OCI-LY7 (cell line): ENCODE measurements at regions not wholly inside any gene's neighbourhood (a gene's known extent, or its start where the extent isn't known, plus 50 kb on each side); places are given as distances from the start of the nearest gene placed in this dataset.

Experiments used
- BruUV-seq: library from RNA; stranded (reverse); fragments of 400-500 nt; replicated peaks from 2 replicates; lab custom pipeline; 2021; lab: Mats Ljungman, UMichigan
- CTCF ChIA-PET: fragments of 300-600 bp; sonication (Branson Sonifier 250); formaldehyde crosslinking; loops from one replicate; lab custom pipeline; 2022; ENCODE audit warnings: antibody characterized with exemption; ENCODE audit not compliant: unreplicated experiment; lab: Charles Lee
- POLR2A ChIA-PET: fragments of 300-600 bp; sonication (Branson Sonifier 250); formaldehyde crosslinking; loops from one replicate; lab custom pipeline; 2022; ENCODE audit warnings: antibody characterized with exemption; lab: Charles Lee
- DNase-seq: peaks from one replicate; pipeline ENCODE4 v3.0.0-alpha.2; 2015; ENCODE audit warnings: low spot score
- H2AFZ ChIP-seq: fragments of 200-600 bp; sonication (generic), shearing (Covaris generic); 2 replicates; pipeline ENCODE4 v1.6.1; 2014; ENCODE audit warnings: mild to moderate bottlenecking, antibody characterized with exemption, low read length, moderate library complexity
- H3K27ac ChIP-seq: fragments of 200-600 bp; sonication (generic); 2 replicates; pipeline ENCODE4 v1.5.1; 2014; ENCODE audit warnings: mixed run types, low read depth, mild to moderate bottlenecking, moderate library complexity, low read length, inconsistent platforms; ENCODE audit not compliant: poor library complexity, severe bottlenecking
- H3K36me3 ChIP-seq: fragments of 200-600 bp; sonication (generic); 2 replicates; pipeline ENCODE4 v1.6.1; 2014; ENCODE audit warnings: mild to moderate bottlenecking, antibody characterized with exemption, low read length, moderate library complexity, mixed read lengths; ENCODE audit not compliant: insufficient read depth
- H3K4me1 ChIP-seq: fragments of 200-600 bp; sonication (generic); 2 replicates; pipeline ENCODE4 v1.5.1; 2014; ENCODE audit warnings: mild to moderate bottlenecking, low read length; ENCODE audit not compliant: insufficient read depth, poor library complexity, severe bottlenecking
- H3K4me2 ChIP-seq: fragments of 200-600 bp; sonication (generic); 2 replicates; pipeline ENCODE4 v1.6.1; 2014; ENCODE audit warnings: mild to moderate bottlenecking, low read length
- H3K4me3 ChIP-seq: fragments of 200-600 bp; sonication (generic); 2 replicates; pipeline ENCODE4 v1.5.1; 2014; ENCODE audit warnings: mild to moderate bottlenecking, low read depth, low read length; ENCODE audit not compliant: poor library complexity, severe bottlenecking
- H3K79me2 ChIP-seq: fragments of 200-600 bp; sonication (generic); 2 replicates; pipeline ENCODE4 v1.6.1; 2016; ENCODE audit warnings: low read depth, mild to moderate bottlenecking, low read length, moderate library complexity, mixed read lengths; ENCODE audit not compliant: insufficient read depth
- H3K9me2 ChIP-seq: fragments of 200-600 bp; sonication (generic); 2 replicates; pipeline ENCODE4 v1.6.1; 2016; ENCODE audit warnings: mild to moderate bottlenecking, low read length, mixed read lengths; ENCODE audit not compliant: insufficient read depth
- H3K9me3 ChIP-seq: fragments of 200-600 bp; sonication (generic); 2 replicates; pipeline ENCODE4 v1.6.1; 2014; ENCODE audit warnings: mild to moderate bottlenecking, mixed run types, low read length, mixed read lengths
- H4K20me1 ChIP-seq: fragments of 200-600 bp; sonication (generic); 2 replicates; pipeline ENCODE4 v1.6.1; 2014; ENCODE audit warnings: mild to moderate bottlenecking, antibody characterized with exemption, low read length, moderate library complexity, mixed read lengths; ENCODE audit not compliant: insufficient read depth
- EZH2phosphoT487 ChIP-seq: fragments of 200-600 bp; sonication (generic); IDR thresholded peaks from 2 replicates; pipeline ENCODE4 v1.6.1; 2018; ENCODE audit warnings: low read depth, borderline replicate concordance, mild to moderate bottlenecking, mixed run types, antibody characterized with exemption, low read length, moderate library complexity, mixed read lengths
- intact Hi-C: fragments of 100-400 bp; cut with micrococcal nuclease; formaldehyde crosslinking; loops from one replicate; pipeline ENCODE4 v1.10.0; 2022; ENCODE audit not compliant: unreplicated experiment
- TF ChIP-seq, protein P1 (sequence below): fragments of 200-600 bp; sonication (generic); conservative IDR thresholded peaks from 2 replicates; pipeline ENCODE4 v1.5.1; 2014; ENCODE audit warnings: mild to moderate bottlenecking, antibody characterized with exemption, low read length, moderate library complexity, mixed read lengths

GRCh38 chr1:101706366-101706765 lies 290.4 kb downstream of the OLFM3 start:
- intact Hi-C loops: no loop called here
- no peaks in the 10 kb centered on the region for H3K4me1 ChIP-seq
- H3K27ac ChIP-seq: no peak overlapping the region
- DNase-seq: no peak
- ChIA-PET CTCF (no interaction called here), POLR2A (no interaction called here)
- H3K36me3 ChIP-seq: no peaks in the 10 kb centered on the region
- H3K9me3 ChIP-seq: no peaks in the 10 kb centered on the region
- BruUV-seq: no TSS peak
- no peak for TF ChIP-seq EZH2phosphoT487
- TF ChIP-seq, protein P1, sequence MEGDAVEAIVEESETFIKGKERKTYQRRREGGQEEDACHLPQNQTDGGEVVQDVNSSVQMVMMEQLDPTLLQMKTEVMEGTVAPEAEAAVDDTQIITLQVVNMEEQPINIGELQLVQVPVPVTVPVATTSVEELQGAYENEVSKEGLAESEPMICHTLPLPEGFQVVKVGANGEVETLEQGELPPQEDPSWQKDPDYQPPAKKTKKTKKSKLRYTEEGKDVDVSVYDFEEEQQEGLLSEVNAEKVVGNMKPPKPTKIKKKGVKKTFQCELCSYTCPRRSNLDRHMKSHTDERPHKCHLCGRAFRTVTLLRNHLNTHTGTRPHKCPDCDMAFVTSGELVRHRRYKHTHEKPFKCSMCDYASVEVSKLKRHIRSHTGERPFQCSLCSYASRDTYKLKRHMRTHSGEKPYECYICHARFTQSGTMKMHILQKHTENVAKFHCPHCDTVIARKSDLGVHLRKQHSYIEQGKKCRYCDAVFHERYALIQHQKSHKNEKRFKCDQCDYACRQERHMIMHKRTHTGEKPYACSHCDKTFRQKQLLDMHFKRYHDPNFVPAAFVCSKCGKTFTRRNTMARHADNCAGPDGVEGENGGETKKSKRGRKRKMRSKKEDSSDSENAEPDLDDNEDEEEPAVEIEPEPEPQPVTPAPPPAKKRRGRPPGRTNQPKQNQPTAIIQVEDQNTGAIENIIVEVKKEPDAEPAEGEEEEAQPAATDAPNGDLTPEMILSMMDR: no peak
- no peak overlapping the region for H3K4me2 ChIP-seq
- no peak overlapping the region for H3K4me3 ChIP-seq
- H2AFZ ChIP-seq: no peak overlapping the region
- H3K79me2 ChIP-seq: no peaks in the 10 kb centered on the region
- H3K9me2 ChIP-seq: no peaks in the 10 kb centered on the region
- no peaks in the 10 kb centered on the region for H4K20me1 ChIP-seq

DNA sequence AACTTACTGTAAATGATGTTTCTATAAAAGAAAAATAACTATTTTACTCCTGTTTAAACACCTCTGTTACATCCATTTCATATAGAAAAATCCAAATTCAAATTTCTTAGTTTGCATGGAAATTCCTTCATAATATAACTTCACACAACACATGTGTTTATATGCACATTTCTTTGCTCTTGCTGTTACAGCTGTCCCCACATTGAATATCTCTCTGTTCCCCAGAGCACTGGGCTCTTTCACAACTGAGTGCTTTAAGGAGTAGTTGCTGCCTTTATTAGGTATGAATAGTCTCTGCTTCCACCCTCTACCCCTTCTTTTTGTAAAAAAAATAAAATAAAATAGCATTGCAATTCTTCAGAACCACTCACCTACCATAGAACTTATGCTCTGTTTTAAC lies 287.0 kb downstream of the OLFM3 start:
- no peak overlapping the region for H3K4me2 ChIP-seq
- H3K27ac ChIP-seq: no peak overlapping the region
- no peaks in the 10 kb centered on the region for H3K4me1 ChIP-seq
- H3K4me3 ChIP-seq: no peak overlapping the region
- ChIA-PET CTCF (no interaction called here), POLR2A (no interaction called here)
- no peaks in the 10 kb centered on the region for H3K36me3 ChIP-seq
- TF ChIP-seq EZH2phosphoT487: no peak
- TF ChIP-seq, protein P1: no peak
- no TSS peak for BruUV-seq
- no peaks in the 10 kb centered on the region for H4K20me1 ChIP-seq
- no peaks in the 10 kb centered on the region for H3K79me2 ChIP-seq
- no peak overlapping the region for H2AFZ ChIP-seq
- no peak for DNase-seq
- no peaks in the 10 kb centered on the region for H3K9me2 ChIP-seq
- H3K9me3 ChIP-seq: no peaks in the 10 kb centered on the region
- intact Hi-C loops: no loop called here

DNA sequence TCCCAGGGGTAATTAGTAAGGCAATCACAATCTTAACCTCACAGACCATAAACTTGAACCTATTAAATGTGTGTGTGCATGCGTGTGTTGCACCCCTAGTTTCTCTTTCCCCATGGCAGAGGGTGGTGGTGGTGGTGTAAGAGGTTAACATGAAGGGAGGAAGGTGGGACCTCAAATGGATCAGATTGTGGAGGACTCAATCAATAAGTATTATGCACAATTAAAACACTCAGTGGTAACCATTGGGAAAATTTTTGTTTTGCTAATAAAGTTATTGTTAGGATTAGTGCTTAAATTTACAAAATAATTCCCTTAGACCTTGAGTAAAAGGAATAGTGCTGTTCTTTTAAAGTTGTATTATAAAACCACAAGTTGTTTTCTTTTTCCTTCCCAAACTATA lies 283.0 kb downstream of the OLFM3 start:
- H3K27ac ChIP-seq: no peak overlapping the region
- POLR2A ChIA-PET: interaction anchor here (1.2 kb wide), 1 partner anchor 9 kb away, joined by 3 read pairs; no protein-coding TSS in a partner anchor
- H2AFZ ChIP-seq: no peak overlapping the region

More for the DNA sequence above, 283.0 kb downstream of the OLFM3 start:
- CTCF ChIA-PET: no interaction called here
- no peaks in the 10 kb centered on the region for H4K20me1 ChIP-seq
- intact Hi-C loops: no loop called here
- H3K4me2 ChIP-seq: no peak overlapping the region
- H3K79me2 ChIP-seq: no peaks in the 10 kb centered on the region
- H3K4me3 ChIP-seq: no peak overlapping the region
- no peaks in the 10 kb centered on the region for H3K9me3 ChIP-seq
- no peaks in the 10 kb centered on the region for H3K4me1 ChIP-seq
- H3K36me3 ChIP-seq: no peaks in the 10 kb centered on the region
- no TSS peak for BruUV-seq
- DNase-seq: no peak
- TF ChIP-seq EZH2phosphoT487: no peak
- TF ChIP-seq, protein P1: no peak
- H3K9me2 ChIP-seq: no peaks in the 10 kb centered on the region
